ENCODE measurements at regions not wholly inside any gene's neighbourhood (a gene's known extent, or its start where the extent isn't known, plus 50 kb on each side); places are given as distances from the start of the nearest gene placed in this dataset.

DNA sequence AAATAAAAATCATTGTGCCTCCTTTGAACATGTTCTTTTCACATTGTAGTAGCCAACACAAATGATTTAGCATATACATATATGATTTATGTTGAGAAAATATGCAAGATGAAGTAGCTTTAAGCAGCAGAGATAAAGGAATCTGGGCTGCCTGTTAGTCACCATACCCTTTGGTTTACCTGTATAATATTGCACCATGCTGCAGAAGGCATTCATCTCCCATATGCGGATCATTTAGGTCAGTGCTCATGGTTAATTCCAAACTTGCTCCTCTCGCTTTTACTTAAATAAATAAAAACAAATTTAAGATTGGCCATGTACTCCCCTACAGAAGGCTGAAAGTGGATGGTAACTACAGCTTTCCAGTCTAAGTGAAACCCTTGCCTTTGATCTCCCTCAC lies 86.7 kb upstream of the TBL1XR1 start:
- TF ChIP-seq CTCF (IDR thresholded peaks at IDR 0.05; ENCODE audit: extremely low read depth, insufficient read depth, missing control alignments) = no peak
- DNase-seq (ENCODE audit: low spot score) = no peak
- in situ Hi-C loops (cut with MboI; ENCODE audit: low pct_unique_long_range_greater_than_20kb, low sequenced_read_pairs, unreplicated experiment) = no loop called here

DNA sequence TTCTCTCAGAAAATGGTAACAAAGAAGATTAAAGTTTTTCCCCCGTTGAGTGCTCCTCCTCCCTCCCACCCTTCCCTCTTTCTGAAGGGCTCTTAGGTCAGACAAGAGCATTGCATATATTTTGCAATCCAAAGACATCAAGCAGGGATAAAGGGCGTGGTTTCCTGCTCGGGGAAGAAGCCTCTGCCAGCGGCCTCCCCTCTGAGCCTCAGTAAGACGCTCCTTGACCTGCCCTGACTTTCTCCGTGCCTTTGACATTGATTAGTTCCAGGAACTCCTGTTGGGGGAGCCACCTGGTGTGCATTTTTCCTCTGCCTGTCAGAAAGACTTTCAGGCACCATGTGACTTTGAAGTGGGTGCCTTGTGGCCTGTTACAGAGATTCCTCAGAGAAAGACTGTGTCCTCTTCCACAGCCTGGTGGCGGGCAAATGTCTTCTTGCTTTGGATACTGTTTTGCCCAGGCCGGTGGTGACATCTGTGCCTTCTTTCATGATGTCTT lies 87.2 kb upstream of the TBL1XR1 start:
- in situ Hi-C loops (cut with MboI; ENCODE audit: low pct_unique_long_range_greater_than_20kb, low sequenced_read_pairs, unreplicated experiment) = no loop called here
- TF ChIP-seq CTCF (IDR thresholded peaks at IDR 0.05; ENCODE audit: extremely low read depth, insufficient read depth, missing control alignments) = no peak
- DNase-seq (ENCODE audit: low spot score) = no peak

DNA sequence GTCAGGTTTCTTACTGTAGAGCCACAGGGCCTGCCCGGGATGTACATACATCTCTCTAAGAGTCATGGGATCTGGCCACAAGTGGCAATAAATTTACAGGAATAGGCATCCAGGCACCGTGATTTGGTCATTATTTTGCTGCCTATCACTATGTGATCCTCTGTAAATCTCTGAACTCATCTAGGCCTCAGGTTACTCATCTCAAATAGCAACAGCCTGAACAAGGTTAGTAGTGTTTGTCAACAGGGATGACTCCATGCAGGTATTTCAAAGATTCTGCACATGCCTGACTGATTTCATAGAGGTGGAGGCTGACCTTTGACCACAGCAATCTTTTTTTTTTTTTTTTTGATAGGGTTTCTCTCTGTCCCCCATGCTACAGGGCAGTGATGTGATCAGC lies 88.8 kb upstream of the TBL1XR1 start:
- no peak for TF ChIP-seq CTCF (IDR thresholded peaks at IDR 0.05; ENCODE audit: extremely low read depth, insufficient read depth, missing control alignments)
- in situ Hi-C loops (cut with MboI; ENCODE audit: low pct_unique_long_range_greater_than_20kb, low sequenced_read_pairs, unreplicated experiment) = no loop called here
- no peak for DNase-seq (ENCODE audit: low spot score)

GRCh38 chr3:177287231-177287630 lies 89.9 kb upstream of the TBL1XR1 start:
- TF ChIP-seq CTCF (IDR thresholded peaks at IDR 0.05; ENCODE audit: extremely low read depth, insufficient read depth, missing control alignments) = no peak
- no peak for DNase-seq (ENCODE audit: low spot score)
- in situ Hi-C loops (cut with MboI; ENCODE audit: low pct_unique_long_range_greater_than_20kb, low sequenced_read_pairs, unreplicated experiment) = no loop called here

DNA sequence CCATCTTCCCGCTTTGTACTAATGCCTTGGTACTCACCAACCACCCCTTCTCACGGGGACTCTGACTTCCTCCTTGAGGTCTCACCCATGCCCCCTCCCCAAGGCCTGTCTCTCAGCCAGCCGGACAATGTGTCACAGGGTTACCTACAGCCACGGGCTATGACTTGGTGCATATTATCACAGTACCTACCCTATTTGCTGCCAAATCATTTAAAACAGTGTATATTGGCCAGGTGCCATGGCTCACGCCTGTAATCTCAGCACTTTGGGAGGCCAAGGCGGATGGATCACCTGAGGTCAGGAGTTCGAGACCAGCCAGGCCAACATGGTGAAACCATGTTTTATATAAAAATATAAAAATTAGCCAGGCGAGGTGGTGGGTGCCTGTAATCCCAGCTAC lies 93.4 kb upstream of the TBL1XR1 start:
- no peak for DNase-seq (ENCODE audit: low spot score)
- in situ Hi-C loops (cut with MboI; ENCODE audit: low pct_unique_long_range_greater_than_20kb, low sequenced_read_pairs, unreplicated experiment) = no loop called here
- no peak for TF ChIP-seq CTCF (IDR thresholded peaks at IDR 0.05; ENCODE audit: extremely low read depth, insufficient read depth, missing control alignments)

DNA sequence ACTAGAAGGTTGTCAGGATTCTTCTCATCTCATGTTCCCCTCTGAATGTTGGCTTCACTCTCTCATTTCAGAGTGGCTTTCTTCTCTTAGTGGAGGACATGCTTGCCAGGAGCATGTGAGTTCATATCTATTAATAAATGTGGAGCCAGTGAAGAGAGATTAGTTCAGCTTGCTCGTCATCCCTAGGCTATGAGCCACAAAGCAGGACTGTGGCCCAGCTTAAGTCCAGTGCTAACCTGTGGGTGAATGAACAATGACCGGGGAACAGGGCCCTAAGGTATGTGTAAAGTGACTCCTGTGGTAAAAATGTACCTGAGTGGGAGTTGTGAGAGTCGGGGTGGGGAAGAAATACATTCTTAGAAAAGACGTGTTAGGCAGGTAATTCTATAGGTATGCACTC lies 96.9 kb upstream of the TBL1XR1 start:
- in situ Hi-C loops (cut with MboI; ENCODE audit: low pct_unique_long_range_greater_than_20kb, low sequenced_read_pairs, unreplicated experiment) = no loop called here
- no peak for DNase-seq (ENCODE audit: low spot score)
- TF ChIP-seq CTCF (IDR thresholded peaks at IDR 0.05; ENCODE audit: extremely low read depth, insufficient read depth, missing control alignments) = no peak

- DNase-seq (ENCODE audit: low spot score) = no peak
- in situ Hi-C loops (cut with MboI; ENCODE audit: low pct_unique_long_range_greater_than_20kb, low sequenced_read_pairs, unreplicated experiment) = no loop called here
- no peak for TF ChIP-seq CTCF (IDR thresholded peaks at IDR 0.05; ENCODE audit: extremely low read depth, insufficient read depth, missing control alignments)
Observed at GRCh38 chr3:177295116-177295515, 97.8 kb upstream of the TBL1XR1 start.
